Breast epithelium (tissue), 3 donors: ENCODE measurements at regions not wholly inside any gene's neighbourhood (a gene's known extent, or its start where the extent isn't known, plus 50 kb on each side); places are given as distances from the start of the nearest gene placed in this dataset.

Source experiments
- CTCF ChIP-seq, 3 donors: fragments of 450-650 bp; IDR thresholded peaks; one replicate each; pipeline ENCODE4 v1.5.1; 2016 to 2017; ENCODE audit warnings: antibody characterized with exemption in 3 of 3, mild to moderate bottlenecking in 3 of 3, moderate library complexity in 3 of 3
- POLR2A ChIP-seq: fragments of 450-650 bp; IDR thresholded peaks from one replicate; pipeline ENCODE4 v1.6.1; 2016; ENCODE audit warnings: antibody characterized with exemption, mild to moderate bottlenecking, moderate library complexity
- POLR2AphosphoS5 ChIP-seq, 3 donors: sonication (generic); formaldehyde crosslinking; IDR thresholded peaks; one replicate each; pipeline ENCODE4 v1.6.1; 2017; ENCODE audit warnings: antibody characterized with exemption in 3 of 3

- TF ChIP-seq CTCF (IDR thresholded peaks at IDR 0.05) (no peak), POLR2A (no peak), POLR2AphosphoS5 (IDR thresholded peaks at IDR 0.05) (no peak)
Measured at GRCh38 chr7:81031996-81032395, 113.1 kb upstream of the SEMA3C start.
